Mammary epithelial cell (primary cell): ENCODE measurements at regions not wholly inside any gene's neighbourhood (a gene's known extent, or its start where the extent isn't known, plus 50 kb on each side); places are given as distances from the start of the nearest gene placed in this dataset.

ENCODE experiments used
- CTCF ChIP-seq, 2 donors: IDR thresholded peaks in 1 of 2; conservative IDR thresholded peaks in 1 of 2; 2 replicates each; pipeline ENCODE4 v1.5.1; 2011 to 2012; ENCODE audit warnings: inconsistent platforms in 2 of 2, low read length in 2 of 2, mild to moderate bottlenecking in 2 of 2, control low read depth in 1 of 2, low read depth in 1 of 2; ENCODE audit not compliant: insufficient read depth in 1 of 2; ENCODE audit errors: extremely low read depth in 1 of 2
- EZH2 ChIP-seq: IDR thresholded peaks from 2 replicates; pipeline ENCODE4 v1.6.1; 2012; ENCODE audit warnings: low read length, inconsistent platforms, borderline replicate concordance

DNA sequence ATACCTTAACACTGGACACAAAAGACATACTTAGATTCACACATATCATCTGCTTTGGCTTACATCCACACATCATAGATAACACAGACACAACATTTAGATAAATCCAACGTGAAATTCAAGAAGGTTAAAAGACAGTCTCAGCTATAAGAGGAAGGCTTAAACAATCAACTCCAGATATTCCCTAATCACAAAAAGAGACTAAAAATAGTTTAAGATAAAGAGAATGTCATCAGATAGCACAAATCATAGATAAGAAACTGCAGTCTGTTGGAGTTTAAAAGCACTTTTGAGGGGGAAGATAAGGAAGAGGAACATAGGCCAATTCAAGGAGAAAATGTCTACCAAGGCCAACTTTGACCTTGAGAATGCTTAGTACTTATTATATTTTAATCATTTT, 504.8 kb downstream of the JRKL start:
- TF ChIP-seq CTCF (conservative IDR thresholded peaks at IDR 0.05 in 1 of 2, IDR thresholded peaks at IDR 0.05 in 1 of 2; ENCODE audit: extremely low read depth in 1 of 2, insufficient read depth in 1 of 2, low read depth in 1 of 2, low read length in 2 of 2) (no peak), EZH2 (no peak)
